ENCODE measurements at regions not wholly inside any gene's neighbourhood (a gene's known extent, or its start where the extent isn't known, plus 50 kb on each side); places are given as distances from the start of the nearest gene placed in this dataset.

- DNase-seq (no peak), ATAC-seq (no peak)
- intact Hi-C loops (cut with micrococcal nuclease), result no loop called here
Observed at GRCh38 chr21:16310176-16310575, 580.4 kb downstream of the USP25 start.

- intact Hi-C loops (cut with micrococcal nuclease), result no loop called here
- no peak for DNase-seq
- ATAC-seq, result no peak
Observed at GRCh38 chr21:16311229-16311628, 581.4 kb downstream of the USP25 start.

GRCh38 chr21:16312321-16312720 is 582.5 kb downstream of the USP25 start:
- ATAC-seq (no peak), DNase-seq (no peak)
- intact Hi-C loops (cut with micrococcal nuclease), result no loop called here

GRCh38 chr21:16315223-16315622 is 585.4 kb downstream of the USP25 start:
- intact Hi-C loops (cut with micrococcal nuclease), result no loop called here
- ATAC-seq (no peak), DNase-seq (no peak)

GRCh38 chr21:16318651-16319300 is 589.0 kb downstream of the USP25 start:
- intact Hi-C loops (cut with micrococcal nuclease), result no loop called here
- ATAC-seq, result no peak
- DNase-seq, result no peak

GRCh38 chr21:16320110-16320509 is 590.3 kb downstream of the USP25 start:
- ATAC-seq, result no peak
- intact Hi-C loops (cut with micrococcal nuclease), result loop anchor here (10.0 kb wide), 1 partner anchor 125 kb away; no protein-coding TSS in a partner anchor
- DNase-seq, result no peak

- intact Hi-C loops (cut with micrococcal nuclease), result loop anchor here (10.0 kb wide), 1 partner anchor 128 kb away; no protein-coding TSS in a partner anchor
- peak; percentile 39 for ATAC-seq
- no peak for DNase-seq
Observed at GRCh38 chr21:16322454-16322853, 592.7 kb downstream of the USP25 start.

GRCh38 chr21:16323596-16323995 is 593.8 kb downstream of the USP25 start:
- no peak for ATAC-seq
- intact Hi-C loops (cut with micrococcal nuclease), result loop anchor here (10.0 kb wide), 1 partner anchor 129 kb away; no protein-coding TSS in a partner anchor
- DNase-seq, result no peak

- DNase-seq (no peak), ATAC-seq (no peak)
- intact Hi-C loops (cut with micrococcal nuclease), result loop anchor here (10.0 kb wide), 1 partner anchor 130 kb away; no protein-coding TSS in a partner anchor
Observed at GRCh38 chr21:16324630-16325029, 594.8 kb downstream of the USP25 start.

- intact Hi-C loops (cut with micrococcal nuclease), result no loop called here
- ATAC-seq (peak; percentile 98), DNase-seq (no peak)
Observed at GRCh38 chr21:16330082-16330907, 600.5 kb downstream of the USP25 start.

- DNase-seq, result no peak
- peak; percentile 41 for ATAC-seq
- intact Hi-C loops (cut with micrococcal nuclease), result no loop called here
Observed at GRCh38 chr21:16330908-16331268, 601.1 kb downstream of the USP25 start.

GRCh38 chr21:16337266-16337665 is 607.5 kb downstream of the USP25 start:
- DNase-seq (no peak), ATAC-seq (no peak)
- intact Hi-C loops (cut with micrococcal nuclease), result no loop called here

GRCh38 chr21:16342932-16343331 is 613.1 kb downstream of the USP25 start:
- ATAC-seq (no peak), DNase-seq (no peak)
- intact Hi-C loops (cut with micrococcal nuclease), result loop anchor here (10.0 kb wide), 1 partner anchor 502 kb away; no protein-coding TSS in a partner anchor

- ATAC-seq, result no peak
- intact Hi-C loops (cut with micrococcal nuclease), result loop anchor here (10.0 kb wide), 1 partner anchor 501 kb away; no protein-coding TSS in a partner anchor
Observed at GRCh38 chr21:16343776-16344175, 614.0 kb downstream of the USP25 start.

GRCh38 chr21:16345757-16346156 is 616.0 kb downstream of the USP25 start:
- intact Hi-C loops (cut with micrococcal nuclease), result loop anchor here (10.0 kb wide), 1 partner anchor 499 kb away; no protein-coding TSS in a partner anchor
- ATAC-seq (no peak), DNase-seq (no peak)

More at GRCh38 chr21:16343776-16344175, 614.0 kb downstream of the USP25 start:
- no peak for DNase-seq

- intact Hi-C loops (cut with micrococcal nuclease), result loop anchor here (10.0 kb wide), 1 partner anchor 498 kb away; no protein-coding TSS in a partner anchor
- no peak for DNase-seq
- no peak for ATAC-seq
Observed at GRCh38 chr21:16347223-16347622, 617.4 kb downstream of the USP25 start.

- no peak for DNase-seq
- intact Hi-C loops (cut with micrococcal nuclease), result no loop called here
- no peak for ATAC-seq
Observed at GRCh38 chr21:16353764-16354163, 624.0 kb downstream of the USP25 start.

GRCh38 chr21:16357994-16358393 is 628.2 kb downstream of the USP25 start:
- no peak for DNase-seq
- intact Hi-C loops (cut with micrococcal nuclease), result no loop called here
- ATAC-seq, result no peak

- ATAC-seq (no peak), DNase-seq (no peak)
- intact Hi-C loops (cut with micrococcal nuclease), result no loop called here
Observed at GRCh38 chr21:16358784-16359183, 629.0 kb downstream of the USP25 start.

- ATAC-seq (no peak), DNase-seq (no peak)
- intact Hi-C loops (cut with micrococcal nuclease), result no loop called here
Observed at GRCh38 chr21:16363100-16363499, 633.3 kb downstream of the USP25 start.

All from left ventricle myocardium superior (tissue), 1 donor.